GM12865 (cell line): ENCODE measurements at regions not wholly inside any gene's neighbourhood (a gene's known extent, or its start where the extent isn't known, plus 50 kb on each side); places are given as distances from the start of the nearest gene placed in this dataset.

ENCODE experiments used
- DNase-seq: peaks from one replicate; pipeline ENCODE4 v3.0.0; 2010; ENCODE audit warnings: low read depth
- H3K4me3 ChIP-seq: 2 replicates; pipeline ENCODE4 v1.5.1; 2011; ENCODE audit warnings: mild to moderate bottlenecking, low read depth, low read length, control low read depth
- CTCF ChIP-seq: IDR thresholded peaks from 2 replicates; pipeline ENCODE4 v1.5.1; 2011; ENCODE audit warnings: low read length, control low read depth, low read depth, inconsistent platforms; ENCODE audit not compliant: insufficient read depth; ENCODE audit errors: missing control alignments

- TF ChIP-seq CTCF = no peak
- no peak for DNase-seq
- H3K4me3 ChIP-seq = no peak overlapping the region
Observed at GRCh38 chr18:7492385-7492784, 74.7 kb upstream of the PTPRM start.

- no peak overlapping the region for H3K4me3 ChIP-seq
- DNase-seq = no peak
- no peak for TF ChIP-seq CTCF
Observed at GRCh38 chr18:7497081-7497480, 70.0 kb upstream of the PTPRM start.

- no peak for TF ChIP-seq CTCF
- no peak for DNase-seq
Observed at GRCh38 chr18:7511106-7511505, 56.0 kb upstream of the PTPRM start.

GRCh38 chr18:7512348-7512747, 54.8 kb upstream of the PTPRM start:
- H3K4me3 ChIP-seq = no peak overlapping the region
- no peak for TF ChIP-seq CTCF
- DNase-seq = no peak

More at GRCh38 chr18:7511106-7511505, 56.0 kb upstream of the PTPRM start:
- no peak overlapping the region for H3K4me3 ChIP-seq

GRCh38 chr18:7512990-7513389, 54.1 kb upstream of the PTPRM start:
- no peak for TF ChIP-seq CTCF
- no peak overlapping the region for H3K4me3 ChIP-seq
- no peak for DNase-seq

GRCh38 chr18:7514796-7515440, 52.2 kb upstream of the PTPRM start:
- no peak overlapping the region for H3K4me3 ChIP-seq

More at GRCh38 chr18:7514796-7515440, 52.2 kb upstream of the PTPRM start:
- TF ChIP-seq CTCF = no peak
- no peak for DNase-seq
